ENCODE measurements at regions not wholly inside any gene's neighbourhood (a gene's known extent, or its start where the extent isn't known, plus 50 kb on each side); places are given as distances from the start of the nearest gene placed in this dataset.
A peak's percentile ranks its signal among the peaks of the same experiment; 100 is the strongest.

GRCh38 chr20:52812231-52812847 lies 159.8 kb upstream of the TSHZ2 start:
- Histone ChIP-seq H3K4me3 (ENCODE audit: extremely low read depth in 1 of 4, insufficient read depth in 2 of 4, low read depth in 3 of 4, low read length in 4 of 4) (no peak overlapping the region), H3K56ac (replicated peaks; ENCODE audit: insufficient read length, low read depth, low read length) (no peak overlapping the region), H2BK15ac (ENCODE audit: low read length) (no peak overlapping the region), H3K23ac (ENCODE audit: insufficient read length) (no peak overlapping the region), H3K4me2 (ENCODE audit: insufficient read depth in 1 of 2, low read depth in 2 of 2, low read length in 2 of 2) (no peak overlapping the region), H2AFZ (ENCODE audit: low read length) (0 out of 2 replicates have a peak overlapping the region, but pooled peaks have one; percentile 47), H4K5ac (ENCODE audit: insufficient read length, low read depth, low read length) (no peak overlapping the region), H2BK5ac (ENCODE audit: low read depth, low read length) (no peak overlapping the region), H3K27me3 (replicated peaks in 1 of 4; ENCODE audit: control insufficient read depth in 3 of 4, extremely low read depth in 1 of 4, insufficient read depth in 3 of 4, low read length in 3 of 4) (no peaks in the 10 kb centered on the region), H3K36me3 (ENCODE audit: control insufficient read depth in 2 of 4, insufficient read depth in 4 of 4, low read length in 3 of 4) (no peaks in the 10 kb centered on the region), H3K79me2 (ENCODE audit: control insufficient read depth in 1 of 2, insufficient read depth in 2 of 2, low read length in 2 of 2) (no peaks in the 10 kb centered on the region), H2BK12ac (ENCODE audit: low read depth, low read length) (no peak overlapping the region), H3K14ac (ENCODE audit: insufficient read length) (no peak overlapping the region), H3K9me3 (ENCODE audit: insufficient read depth in 2 of 2, low read depth in 1 of 2, low read length in 1 of 2) (no peaks in the 10 kb centered on the region), H2AK5ac (ENCODE audit: low read depth, low read length) (no peak overlapping the region), H4K8ac (ENCODE audit: extremely low read depth, insufficient read depth, low read length) (no peak overlapping the region), H3K4ac (replicated peaks; ENCODE audit: insufficient read length, low read depth, low read length) (no peak overlapping the region), H2BK20ac (ENCODE audit: low read length) (no peak overlapping the region), H3K27ac (ENCODE audit: low read depth, low read length) (no peak overlapping the region), H4K20me1 (replicated peaks in 1 of 2; ENCODE audit: control insufficient read depth in 1 of 2, insufficient read depth in 2 of 2, low read length in 2 of 2) (no peaks in the 10 kb centered on the region), H3K9ac (replicated peaks in 1 of 4; ENCODE audit: extremely low read depth in 1 of 4, low read depth in 3 of 4, low read length in 3 of 4) (no peak overlapping the region), H2BK120ac (replicated peaks; ENCODE audit: low read depth, low read length) (no peak overlapping the region), H3K4me1 (replicated peaks in 1 of 4; ENCODE audit: control insufficient read depth in 3 of 4, insufficient read depth in 4 of 4, low read length in 3 of 4) (no peaks in the 10 kb centered on the region), H4K91ac (replicated peaks; ENCODE audit: insufficient read length, low read length) (no peak overlapping the region), H3K18ac (ENCODE audit: extremely low read depth, low read length) (no peak overlapping the region), H3K23me2 (ENCODE audit: low read depth, low read length) (no peaks in the 10 kb centered on the region), H3K79me1 (ENCODE audit: low read depth, low read length) (no peaks in the 10 kb centered on the region)
- ChIA-PET POLR2A (ENCODE audit: partially characterized antibody) (no interaction called here), CTCF (ENCODE audit: partially characterized antibody) (no interaction called here)
- 90% methylated on average over 4 of the region's 4 CpGs; no CpG with 5 or more reads in 1 of the 2 experiments for WGBS, 2 experiments (ENCODE audit: extremely low coverage in 1 of 2, insufficient coverage in 1 of 2, insufficient read length in 1 of 2, insufficient replicate concordance in 2 of 2, low coverage in 1 of 2, low lambda C conversion rate in 2 of 2, missing lambda C conversion rate in 1 of 2)
- FAIRE-seq, result no peak
- no peak for TF ChIP-seq POLR2AphosphoS5 (IDR thresholded peaks at IDR 0.05; ENCODE audit: low read depth, low read length)
- TF ChIP-seq CTCF (IDR thresholded peaks at IDR 0.05; ENCODE audit: control extremely low read depth in 1 of 3, insufficient read depth in 1 of 3, low read depth in 1 of 3, low read length in 3 of 3), result peak in 2 of 3 experiments; percentile 34 to 46; a peak in 3 of 4 replicates
- peak in 1 of 2 experiments; percentile 34; a peak in 1 of 4 replicates for TF ChIP-seq RAD21 (IDR thresholded peaks at IDR 0.05 in 1 of 2, conservative IDR thresholded peaks at IDR 0.05 in 1 of 2; ENCODE audit: low read depth in 2 of 2, low read length in 2 of 2)
- no peak for TF ChIP-seq ATF2 (IDR thresholded peaks at IDR 0.05; ENCODE audit: low read length)
- TF ChIP-seq SIX5 (IDR thresholded peaks at IDR 0.05; ENCODE audit: low read depth, low read length), result no peak
- TF ChIP-seq MAFK (IDR thresholded peaks at IDR 0.05; ENCODE audit: low read depth, low read length), result no peak
- TF ChIP-seq BACH1 (IDR thresholded peaks at IDR 0.05; ENCODE audit: low read length), result no peak
- TF ChIP-seq TAF7 (optimal IDR thresholded peaks at IDR 0.05; ENCODE audit: borderline replicate concordance, low read depth, low read length), result no peak
- DNase-seq (ENCODE audit: low read depth in 1 of 2, low spot score in 2 of 2), result no peak

Data from H1 (cell line).